Spleen (tissue), 7 donors: ENCODE measurements at regions not wholly inside any gene's neighbourhood (a gene's known extent, or its start where the extent isn't known, plus 50 kb on each side); places are given as distances from the start of the nearest gene placed in this dataset.

Source experiments
- CTCF ChIP-seq, 11 experiments: fragments of 200-600 bp in 7 of 11; fragments of 450-650 bp in 4 of 11; sonication (generic) in 4 of 11; IDR thresholded peaks in 8 of 11; conservative IDR thresholded peaks in 3 of 11; 1 replicate in 7 of 11; 2 replicates in 4 of 11; pipeline versions ENCODE4 v1.4.0 to v1.8.0; 2016 to 2021; ENCODE audit warnings: antibody characterized with exemption in 11 of 11, inconsistent platforms in 4 of 11, mild to moderate bottlenecking in 1 of 11
- POLR2AphosphoS5 ChIP-seq, 3 donors: sonication (generic); formaldehyde crosslinking; IDR thresholded peaks; one replicate each; pipeline ENCODE4 v1.5.1; 2017; ENCODE audit warnings: antibody characterized with exemption in 3 of 3
- donor health status: DM: no; HTN: no; CAD: no; lungs with moderate emphysema.
- donor health status: DM: no; HTN: no; CAD: no.
- donor health status: DM: no; HTN: no; CAD: no.

- TF ChIP-seq POLR2AphosphoS5 (IDR thresholded peaks at IDR 0.05) (no peak), CTCF (IDR thresholded peaks at IDR 0.05 in 8 of 11, conservative IDR thresholded peaks at IDR 0.05 in 3 of 11) (no peak)
Observed at GRCh38 chr10:131620904-131621303, 279.9 kb upstream of the PPP2R2D start.
